Heart right ventricle (tissue), 16 donors: ENCODE measurements at regions not wholly inside any gene's neighbourhood (a gene's known extent, or its start where the extent isn't known, plus 50 kb on each side); places are given as distances from the start of the nearest gene placed in this dataset.

Experiments used
- ATAC-seq, 8 donors: fragments of 200-7000 bp; cut with Tn5 transposase; one replicate each; pipeline ENCODE4 v1.9.1; 2020; ENCODE audit warnings: mild to moderate bottlenecking in 8 of 8, moderate library complexity in 8 of 8, moderate number of reproducible peaks in 1 of 8
- DNase-seq, 2 donors: peaks; one replicate each; pipeline ENCODE4 v3.0.0-alpha.2; 2020
- H3K27ac ChIP-seq, 10 donors: fragments of 200-600 bp; sonication (generic) in 2 of 10; one replicate each; pipeline versions ENCODE4 v1.5.0 to v1.8.0; 2020 to 2022; ENCODE audit warnings: mild to moderate bottlenecking in 3 of 10
- H3K27me3 ChIP-seq, 7 donors: fragments of 200-600 bp; one replicate each; pipeline ENCODE4 v1.8.0; 2021 to 2022; ENCODE audit warnings: mild to moderate bottlenecking in 2 of 7
- H3K36me3 ChIP-seq, 9 donors: fragments of 200-600 bp; sonication (generic) in 1 of 9; one replicate each; pipeline versions ENCODE4 v1.5.0 to v1.8.0; 2020 to 2022; ENCODE audit warnings: mild to moderate bottlenecking in 2 of 9
- H3K4me1 ChIP-seq, 9 donors: fragments of 200-600 bp; sonication (generic) in 1 of 9; one replicate each; pipeline versions ENCODE4 v1.5.0 to v1.8.0; 2020 to 2022; ENCODE audit warnings: mild to moderate bottlenecking in 4 of 9
- H3K4me3 ChIP-seq, 10 donors: fragments of 200-600 bp; sonication (generic) in 2 of 10; one replicate each; pipeline versions ENCODE4 v1.5.0 to v1.8.0; 2020 to 2022; ENCODE audit warnings: mild to moderate bottlenecking in 7 of 10, moderate library complexity in 2 of 10
- H3K9me3 ChIP-seq, 11 donors: fragments of 200-600 bp in 10 of 11; sonication (generic) in 2 of 11; one replicate each; pipeline versions ENCODE4 v1.5.0 to v1.8.0; 2013 to 2022; ENCODE audit warnings: mild to moderate bottlenecking in 2 of 11, control low read depth in 1 of 11, moderate library complexity in 1 of 11
- CTCF ChIP-seq, 9 donors: fragments of 200-600 bp; sonication (generic) in 2 of 9; IDR thresholded peaks; one replicate each; pipeline versions ENCODE4 v1.5.0 to v1.8.0; 2021 to 2022; ENCODE audit warnings: antibody characterized with exemption in 9 of 9, mild to moderate bottlenecking in 5 of 9, moderate library complexity in 1 of 9
- WGBS, 2 donors: extraction: QIAGEN DNeasy Blood & Tissue Kit; methylation state at CpG; one replicate each; pipeline ENCODE4 v1.1.7; 2013; ENCODE audit warnings: inconsistent platforms in 1 of 2; 5-methylcytosine and 5-hydroxymethylcytosine counted together
- intact Hi-C, 10 donors: fragments of 100-400 bp; cut with DNase I; formaldehyde crosslinking; loops; one replicate each; pipeline versions ENCODE4 v1.11.1 to v1.14.2; 2022
- donor health status: Arrhythmogenic right ventricular cardiomyopathy.
- donor health status: ischemic (EF 13 %, LVEDD 7.1; RV severe dilation, severe dysfunction).
- donor health status: healthy with polysubstance abuse.
- donor health status: DM: no; HTN: yes; CAD: no.
- donor health status: DM: no; HTN: no; CAD: no.
- donor health status: ischemic (EF 25% LVEDD 6.9; RV normal size, moderate dysfunction).
- donor health status: ischemic (EF 25% LVEDD 5.7; RV mildly dilated, moderate dysfunction).
- donor health status: healthy.
- donor health status: DM: yes; HTN: yes; CAD: no.
- donor health status: Ischemic cardiomyopathy.
- donor health status: ischemic (EF 35%, LVEDD 5.7; RV mildly dilated, moderate dysfunction).
- donor health status: nonischemic (EF 11% LVEDD 7.7; RV severe dilation, severe dysfunction).
- donor health status: DM: yes; HTN: yes; CAD: no.
- donor health status: PGD.
- donor health status: ischemic (EF 29% LVEDD 5.4; RV normal size, mild dysfunction).
- donor health status: nonischemic (EF 23%, LVEDD 6.1; RV moderate dilation, normal function).

DNA sequence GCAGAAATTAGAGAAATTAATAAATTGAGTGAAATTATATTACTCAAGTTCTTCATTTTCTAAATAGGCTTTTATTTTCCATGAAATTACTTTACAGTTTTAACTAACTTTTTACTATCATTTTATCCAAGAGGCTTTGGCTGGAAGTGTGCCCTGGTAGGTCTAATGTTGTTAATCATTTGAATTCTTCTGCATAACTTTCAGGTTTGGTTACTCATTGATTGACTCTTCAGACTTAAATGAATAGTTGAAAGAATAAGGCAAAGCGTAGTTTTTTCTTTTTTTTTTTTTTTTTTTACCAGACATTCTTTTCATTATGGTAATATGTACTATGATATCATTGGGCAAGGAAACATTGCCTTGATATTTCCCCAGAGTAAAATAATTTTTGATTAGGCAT is 228.4 kb upstream of the MMADHC start:
- H3K4me1 ChIP-seq, result peaks cover 0 to 6% (median 0%) of the 10 kb centered on the region in 9 donors
- no peak for TF ChIP-seq CTCF (IDR thresholded peaks at IDR 0.05)
- ATAC-seq (no peak), DNase-seq (no peak)
- no peaks in the 10 kb centered on the region for H3K27me3 ChIP-seq
- no peaks in the 10 kb centered on the region for H3K36me3 ChIP-seq
- no peak overlapping the region for H3K27ac ChIP-seq
- H3K4me3 ChIP-seq, result no peak overlapping the region
- intact Hi-C loops, result no loop called here
- WGBS, 2 donors, result 92 to 100% methylated on average over 1 of the region's 1 CpG
- H3K9me3 ChIP-seq, result no peaks in the 10 kb centered on the region

- WGBS, 2 donors, result 56 to 82% methylated on average over 3 of the region's 3 CpGs
- no peak for DNase-seq
- H3K27me3 ChIP-seq, result no peaks in the 10 kb centered on the region
- H3K36me3 ChIP-seq, result no peaks in the 10 kb centered on the region
- no peak for TF ChIP-seq CTCF (IDR thresholded peaks at IDR 0.05)
- no peak overlapping the region for H3K27ac ChIP-seq
- no peak overlapping the region for H3K4me3 ChIP-seq
- peaks cover 0 to 6% (median 0%) of the 10 kb centered on the region in 9 donors for H3K4me1 ChIP-seq
- no peaks in the 10 kb centered on the region for H3K9me3 ChIP-seq
- ATAC-seq, result no peak
- intact Hi-C loops, result no loop called here
These were observed 227.3 kb upstream of the MMADHC start for GRCh38 chr2:149814901-149815300.

DNA sequence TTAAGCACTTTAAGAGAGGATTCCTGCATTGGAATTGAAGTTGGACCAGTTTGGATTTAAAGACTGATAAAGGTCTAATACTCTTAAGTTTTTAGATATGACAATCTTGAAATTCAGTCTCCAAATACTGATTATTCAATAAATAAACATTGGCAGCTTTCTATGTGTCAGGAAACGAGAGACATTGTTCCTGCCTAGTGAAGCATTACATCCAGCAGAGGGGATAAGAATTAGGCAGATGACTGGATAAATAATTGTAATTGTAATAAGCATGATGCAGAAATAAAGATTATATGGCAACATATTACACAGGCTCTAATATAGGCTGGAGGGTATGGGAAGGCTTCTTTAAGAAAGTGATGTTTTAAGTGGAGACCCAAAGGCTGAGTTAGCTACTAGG is 226.5 kb upstream of the MMADHC start:
- no peak for DNase-seq
- no peaks in the 10 kb centered on the region for H3K36me3 ChIP-seq
- no peak overlapping the region for H3K4me3 ChIP-seq
- H3K9me3 ChIP-seq, result no peaks in the 10 kb centered on the region
- ATAC-seq, result no peak
- intact Hi-C loops, result no loop called here
- no peak overlapping the region for H3K27ac ChIP-seq
- TF ChIP-seq CTCF (IDR thresholded peaks at IDR 0.05), result no peak
- 73 to 83% methylated on average over 1 of the region's 1 CpG for WGBS, 2 donors
- peaks cover 0 to 6% (median 0%) of the 10 kb centered on the region in 9 donors for H3K4me1 ChIP-seq
- no peaks in the 10 kb centered on the region for H3K27me3 ChIP-seq

DNA sequence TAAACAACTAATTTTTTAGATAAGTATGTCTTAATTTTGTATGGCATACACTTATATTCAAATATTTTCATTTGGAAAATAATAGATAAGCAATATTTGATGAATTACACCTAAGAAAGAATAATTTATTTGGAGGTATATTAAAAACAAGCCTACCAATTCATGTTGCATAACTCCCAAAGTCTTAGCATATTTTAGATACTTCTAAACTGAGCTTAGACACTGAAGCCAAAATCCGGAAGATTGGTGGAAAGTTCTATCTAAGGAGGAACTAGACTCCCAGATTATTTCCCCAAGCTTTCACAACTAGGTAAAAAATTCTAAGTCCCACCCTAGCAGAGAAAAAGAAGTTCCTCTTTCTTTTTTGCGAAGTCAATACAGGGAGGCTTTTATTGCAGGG is 221.0 kb upstream of the MMADHC start:
- WGBS, 2 donors, result 68 to 88% methylated on average over 2 of the region's 2 CpGs
- Histone ChIP-seq H3K36me3 (no peaks in the 10 kb centered on the region), H3K4me3 (no peak overlapping the region), H3K4me1 (no peaks in the 10 kb centered on the region), H3K27me3 (no peaks in the 10 kb centered on the region), H3K27ac (no peak overlapping the region), H3K9me3 (no peaks in the 10 kb centered on the region)
- ATAC-seq (no peak), DNase-seq (no peak)
- intact Hi-C loops, result loop anchor here in 3 of 10 donors (10.0 kb wide), 2 partner anchors 676 to 686 kb away; partner anchors contain the start of gene RND3 (in 2 of the 3)
- no peak for TF ChIP-seq CTCF (IDR thresholded peaks at IDR 0.05)
